22Rv1 (cell line): ENCODE measurements at regions not wholly inside any gene's neighbourhood (a gene's known extent, or its start where the extent isn't known, plus 50 kb on each side); places are given as distances from the start of the nearest gene placed in this dataset.

Experiments
- H3K27ac ChIP-seq: fragments of 450-650 bp; 2 replicates; pipeline ENCODE4 v1.5.1; 2017
- CTCF ChIP-seq: fragments of 450-650 bp; IDR thresholded peaks from 2 replicates; pipeline ENCODE4 v1.5.1; 2017; ENCODE audit warnings: mild to moderate bottlenecking
- ZFX ChIP-seq: fragments of 450-650 bp; IDR thresholded peaks from 2 replicates; pipeline ENCODE4 v1.6.1; 2017; ENCODE audit warnings: antibody characterized with exemption, borderline replicate concordance

GRCh38 chr2:129907256-129907998 lies 72.0 kb upstream of the RAB6C start:
- no peak overlapping the region for H3K27ac ChIP-seq
- TF ChIP-seq CTCF (no peak), ZFX (no peak)

GRCh38 chr2:129908721-129909373 lies 70.6 kb upstream of the RAB6C start:
- H3K27ac ChIP-seq: no peak overlapping the region
- TF ChIP-seq CTCF (no peak), ZFX (no peak)

- TF ChIP-seq CTCF (no peak), ZFX (no peak)
These were observed 69.6 kb upstream of the RAB6C start for GRCh38 chr2:129909651-129910418.

GRCh38 chr2:129910446-129911362 lies 68.8 kb upstream of the RAB6C start:
- no peak for TF ChIP-seq ZFX
- no peak overlapping the region for H3K27ac ChIP-seq

More at GRCh38 chr2:129909651-129910418, 69.6 kb upstream of the RAB6C start:
- H3K27ac ChIP-seq: no peak overlapping the region

- no peak for TF ChIP-seq CTCF
- no peak for TF ChIP-seq ZFX
These were observed 68.0 kb upstream of the RAB6C start for GRCh38 chr2:129911363-129912065.

GRCh38 chr2:129912066-129912820 lies 67.2 kb upstream of the RAB6C start:
- TF ChIP-seq ZFX (no peak), CTCF (no peak)
- no peak overlapping the region for H3K27ac ChIP-seq

More at GRCh38 chr2:129911363-129912065, 68.0 kb upstream of the RAB6C start:
- H3K27ac ChIP-seq: no peak overlapping the region
